B cell (primary cell): ENCODE measurements at regions not wholly inside any gene's neighbourhood (a gene's known extent, or its start where the extent isn't known, plus 50 kb on each side); places are given as distances from the start of the nearest gene placed in this dataset.

Experiments used
- ATAC-seq: fragments of 200-7000 bp; cut with Tn5 transposase; one replicate; pipeline ENCODE4 v1.10.0; 2021; ENCODE audit warnings: low read depth, mild to moderate bottlenecking, moderate number of reproducible peaks, moderate library complexity
- CTCF ChIA-PET: fragments of 350-600 bp; sonication (Branson Sonifier 250); formaldehyde crosslinking; loops from one replicate; lab custom pipeline; 2021; ENCODE audit warnings: antibody characterized with exemption, inconsistent platforms; lab: Charles Lee
- POLR2A ChIA-PET: fragments of 350-600 bp; sonication (Branson Sonifier 250); formaldehyde crosslinking; loops from one replicate; lab custom pipeline; 2021; ENCODE audit warnings: antibody characterized with exemption; lab: Charles Lee
- DNase-seq: peaks from one replicate; pipeline ENCODE4 v3.0.0; 2013
- H2AFZ ChIP-seq: 2 replicates; pipeline ENCODE4 v1.6.1; 2012; ENCODE audit warnings: mild to moderate bottlenecking, low read depth, low read length; ENCODE audit not compliant: insufficient read depth, poor library complexity, severe bottlenecking
- H3K27ac ChIP-seq, 2 donors: 1 replicate in 1 of 2; 2 replicates in 1 of 2; pipeline ENCODE4 v1.5.1; 2012 to 2013; ENCODE audit warnings: low read length in 2 of 2, mild to moderate bottlenecking in 2 of 2, moderate library complexity in 1 of 2
- H3K27me3 ChIP-seq, 4 experiments: fragments of 200-600 bp in 1 of 4; sonication (generic) in 1 of 4; replicated peaks in 1 of 4; 1 replicate in 2 of 4; 2 replicates in 2 of 4; pipeline versions ENCODE4 v1.6.1 to v1.7.0; 2013 to 2016; ENCODE audit warnings: low read length in 3 of 4, mild to moderate bottlenecking in 2 of 4, mixed read lengths in 1 of 4, moderate library complexity in 1 of 4; ENCODE audit not compliant: insufficient read depth in 4 of 4, control insufficient read depth in 3 of 4; ENCODE audit errors: control extremely low read depth in 1 of 4
- H3K36me3 ChIP-seq, 2 experiments: replicated peaks in 1 of 2; 1 replicate in 1 of 2; 2 replicates in 1 of 2; pipeline versions ENCODE4 v1.6.1 to v1.7.1; 2013; ENCODE audit warnings: low read length in 1 of 2; ENCODE audit not compliant: insufficient read depth in 2 of 2, control insufficient read depth in 1 of 2; ENCODE audit errors: control extremely low read depth in 1 of 2, extremely low read depth in 1 of 2
- H3K4me1 ChIP-seq, 2 donors: fragments of 200-600 bp in 1 of 2; sonication (generic) in 1 of 2; 1 replicate in 1 of 2; 2 replicates in 1 of 2; pipeline versions ENCODE4 v1.5.1 to v1.6.1; 2013 to 2017; ENCODE audit warnings: low read length in 2 of 2; ENCODE audit not compliant: control insufficient read depth in 2 of 2, insufficient read depth in 2 of 2
- H3K4me2 ChIP-seq: replicated peaks from 2 replicates; pipeline ENCODE3; 2012; ENCODE audit warnings: mild to moderate bottlenecking, low read depth, low read length; ENCODE audit not compliant: poor library complexity, severe bottlenecking
- H3K4me3 ChIP-seq, 5 experiments: fragments of 200-600 bp in 1 of 5; sonication (generic) in 1 of 5; 1 replicate in 3 of 5; 2 replicates in 2 of 5; pipeline versions ENCODE4 v1.5.1 to v1.7.0; 2011 to 2016; ENCODE audit warnings: low read length in 4 of 5, mild to moderate bottlenecking in 4 of 5, low read depth in 2 of 5, control low read depth in 1 of 5, moderate library complexity in 1 of 5; ENCODE audit not compliant: insufficient read depth in 1 of 5; ENCODE audit errors: control extremely low read depth in 1 of 5, extremely low read depth in 1 of 5
- H3K79me2 ChIP-seq: fragments of 200-600 bp; sonication (generic); one replicate; pipeline ENCODE4 v1.6.0; 2016; ENCODE audit warnings: low read length; ENCODE audit not compliant: control insufficient read depth, insufficient read depth
- H3K9ac ChIP-seq: fragments of 200-600 bp; sonication (generic); 2 replicates; pipeline ENCODE4 v1.6.1; 2017; ENCODE audit warnings: mild to moderate bottlenecking, low read length, moderate library complexity
- H3K9me3 ChIP-seq, 3 donors: one replicate each; pipeline versions ENCODE4 v1.6.1 to v1.7.1; 2013; ENCODE audit warnings: low read length in 2 of 3; ENCODE audit not compliant: control insufficient read depth in 2 of 3, insufficient read depth in 1 of 3; ENCODE audit errors: control extremely low read depth in 1 of 3
- H4K20me1 ChIP-seq: 2 replicates; pipeline ENCODE4 v1.6.0; 2012; ENCODE audit warnings: mild to moderate bottlenecking, low read length; ENCODE audit not compliant: insufficient read depth, control insufficient read depth, poor library complexity, severe bottlenecking
- H3K27ac Mint-ChIP-seq: one replicate; pipeline ENCODE4 v1.8.0; 2021; ENCODE audit warnings: mixed read lengths
- H3K27me3 Mint-ChIP-seq: one replicate; pipeline ENCODE4 v1.8.0; 2021; ENCODE audit warnings: mixed read lengths
- H3K4me1 Mint-ChIP-seq: one replicate; pipeline ENCODE4 v1.8.0; 2021; ENCODE audit warnings: mixed read lengths
- H3K4me3 Mint-ChIP-seq: one replicate; pipeline ENCODE4 v1.8.0; 2021; ENCODE audit warnings: mixed read lengths
- H3K9me3 Mint-ChIP-seq: one replicate; pipeline ENCODE4 v1.8.0; 2022; ENCODE audit warnings: mixed read lengths; ENCODE audit not compliant: insufficient read depth
- CTCF ChIP-seq: fragments of 200-600 bp; IDR thresholded peaks from one replicate; pipeline ENCODE4 v1.8.0; 2022; ENCODE audit warnings: antibody characterized with exemption, mild to moderate bottlenecking
- EZH2 ChIP-seq: IDR thresholded peaks from 2 replicates; pipeline ENCODE4 v1.6.1; 2012; ENCODE audit warnings: borderline replicate concordance, low read depth, mild to moderate bottlenecking, moderate library complexity, low read length; ENCODE audit not compliant: insufficient read depth, poor library complexity, severe bottlenecking
- WGBS: methylation state at CpG from one replicate; pipeline ENCODE4 v1.1.5; 2013; ENCODE audit warnings: missing lambda C conversion rate; ENCODE audit not compliant: insufficient coverage; 5-methylcytosine and 5-hydroxymethylcytosine counted together
- intact Hi-C: fragments of 100-400 bp; cut with micrococcal nuclease; formaldehyde crosslinking; loops from one replicate; pipeline ENCODE4 v1.10.0; 2022

GRCh38 chr4:165689159-165689558 lies 183.9 kb upstream of the TLL1 start:
- Histone ChIP-seq H4K20me1 (no peaks in the 10 kb centered on the region), H3K9me3 (no peaks in the 10 kb centered on the region), H3K4me2 (no peak overlapping the region), H3K27me3 (no peaks in the 10 kb centered on the region), H3K79me2 (no peaks in the 10 kb centered on the region), H2AFZ (no peak overlapping the region), H3K4me1 (no peaks in the 10 kb centered on the region), H3K36me3 (no peaks in the 10 kb centered on the region), H3K27ac (no peak overlapping the region), H3K4me3 (no peak overlapping the region), H3K9ac (no peak overlapping the region)
- Mint-ChIP-seq H3K4me3 (no peak overlapping the region), H3K9me3 (no peaks in the 10 kb centered on the region), H3K4me1 (no peaks in the 10 kb centered on the region), H3K27me3 (no peaks in the 10 kb centered on the region), H3K27ac (no peak overlapping the region)
- no peak for ATAC-seq
- no peak for DNase-seq
- TF ChIP-seq CTCF (no peak), EZH2 (no peak)
- intact Hi-C loops: no loop called here
- WGBS: no CpG with 5 or more reads among the region's 3 CpGs
- ChIA-PET CTCF (no interaction called here), POLR2A (no interaction called here)

- H4K20me1 ChIP-seq: no peaks in the 10 kb centered on the region
- ATAC-seq: no peak
- TF ChIP-seq CTCF (no peak), EZH2 (no peak)
Observed at GRCh38 chr4:165692082-165692481, 181.0 kb upstream of the TLL1 start.

More at GRCh38 chr4:165692082-165692481, 181.0 kb upstream of the TLL1 start:
- no peak overlapping the region for H3K27ac ChIP-seq
- no peaks in the 10 kb centered on the region for H3K4me1 Mint-ChIP-seq
- no peaks in the 10 kb centered on the region for H3K36me3 ChIP-seq
- CTCF ChIA-PET: no interaction called here
- H3K79me2 ChIP-seq: no peaks in the 10 kb centered on the region
- no peaks in the 10 kb centered on the region for H3K27me3 Mint-ChIP-seq
- no peaks in the 10 kb centered on the region for H3K27me3 ChIP-seq
- no peak overlapping the region for H3K9ac ChIP-seq
- no peak overlapping the region for H3K4me3 ChIP-seq
- no peak overlapping the region for H3K27ac Mint-ChIP-seq
- POLR2A ChIA-PET: no interaction called here
- H3K4me3 Mint-ChIP-seq: no peak overlapping the region
- H3K9me3 ChIP-seq: no peaks in the 10 kb centered on the region
- H2AFZ ChIP-seq: no peak overlapping the region
- intact Hi-C loops: no loop called here
- DNase-seq: no peak
- H3K4me1 ChIP-seq: no peaks in the 10 kb centered on the region
- H3K4me2 ChIP-seq: no peak overlapping the region
- H3K9me3 Mint-ChIP-seq: no peaks in the 10 kb centered on the region
- no CpG with 5 or more reads among the region's 3 CpGs for WGBS
